ENCODE measurements at regions not wholly inside any gene's neighbourhood (a gene's known extent, or its start where the extent isn't known, plus 50 kb on each side); places are given as distances from the start of the nearest gene placed in this dataset.
"Not testable (repeated sequence)": the region's sequence is repeated elsewhere in the genome, so short reads cannot be mapped to it uniquely, and the experiment has no call there.

DNA sequence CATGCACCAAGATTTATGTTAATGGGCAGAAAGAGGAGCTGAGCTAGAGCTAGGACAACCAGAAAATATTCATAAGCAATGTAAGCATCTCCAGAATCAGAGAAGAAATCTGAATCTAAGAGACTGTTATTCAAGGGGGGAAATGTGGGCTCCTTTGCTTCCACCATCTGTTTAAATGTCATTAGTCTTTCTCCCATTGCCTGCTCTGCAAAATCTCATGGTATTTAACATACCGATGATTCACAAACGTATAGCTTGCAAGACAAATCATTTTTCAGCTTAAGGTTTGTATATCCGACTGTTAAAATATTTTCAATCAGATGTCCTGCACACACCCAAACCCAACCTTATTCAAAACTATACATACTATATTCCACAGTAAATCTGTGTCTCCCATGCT lies 133.4 kb upstream of the TACR3 start:
- H3K9me3 Mint-ChIP-seq = peaks cover 0 to 15% (median 3%) of the 10 kb centered on the region in 8 donors
- CTCF ChIA-PET (ENCODE audit: partially characterized antibody) = no interaction called here
- H3K27ac Mint-ChIP-seq = no peak overlapping the region
- H3K4me1 Mint-ChIP-seq = no peaks in the 10 kb centered on the region
- Histone ChIP-seq H3K4me3 (ENCODE audit: low read length in 2 of 2) (no peak overlapping the region), H3K27ac (ENCODE audit: low read depth, low read length) (no peak overlapping the region), H3K9me3 (ENCODE audit: control insufficient read depth in 1 of 2, low read length in 2 of 2) (no peaks in the 10 kb centered on the region), H3K27me3 (ENCODE audit: insufficient read depth, low read length) (no peaks in the 10 kb centered on the region), H3K36me3 (ENCODE audit: insufficient read depth, low read length) (no peaks in the 10 kb centered on the region), H3K4me1 (ENCODE audit: insufficient read depth, low read length) (no peaks in the 10 kb centered on the region)
- H3K36me3 Mint-ChIP-seq = no peaks in the 10 kb centered on the region
- no peaks in the 10 kb centered on the region for H3K27me3 Mint-ChIP-seq
- H3K4me3 Mint-ChIP-seq = no peak overlapping the region
- intact Hi-C loops (cut with micrococcal nuclease) = no loop called here
- POLR2A ChIA-PET (ENCODE audit: partially characterized antibody) = no interaction called here
- no peak for DNase-seq

DNA sequence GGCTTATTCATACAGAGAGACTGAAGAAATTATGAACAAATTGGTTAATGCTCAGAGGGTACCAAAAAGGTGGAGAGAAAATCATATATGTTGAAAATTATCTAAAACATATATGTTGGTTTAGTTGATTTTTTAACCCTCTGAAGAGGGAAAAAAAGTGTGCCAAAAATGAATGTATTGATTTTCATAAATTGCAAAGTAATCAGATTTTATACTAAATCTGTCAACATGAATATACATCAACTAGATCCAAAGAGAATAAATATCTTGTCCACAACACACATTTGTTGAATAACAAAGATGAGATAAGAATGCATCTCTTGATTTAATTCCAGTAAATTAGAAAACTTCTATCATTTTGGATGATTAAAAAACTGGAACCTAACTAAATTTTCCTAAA lies 125.3 kb upstream of the TACR3 start:
- no peak for DNase-seq
- Mint-ChIP-seq H3K4me3 (no peak overlapping the region), H3K27ac (no peak overlapping the region), H3K4me1 (no peaks in the 10 kb centered on the region), H3K27me3 (no peaks in the 10 kb centered on the region), H3K36me3 (no peaks in the 10 kb centered on the region), H3K9me3 (peaks cover 0 to 26% (median 11%) of the 10 kb centered on the region in 8 donors)
- H3K36me3 ChIP-seq (ENCODE audit: insufficient read depth, low read length) = no peaks in the 10 kb centered on the region
- ChIA-PET CTCF (ENCODE audit: partially characterized antibody) (no interaction called here), POLR2A (ENCODE audit: partially characterized antibody) (no interaction called here)
- no peaks in the 10 kb centered on the region for H3K4me1 ChIP-seq (ENCODE audit: insufficient read depth, low read length)
- H3K4me3 ChIP-seq (ENCODE audit: low read length in 2 of 2) = no peak overlapping the region
- H3K27ac ChIP-seq (ENCODE audit: low read depth, low read length) = no peak overlapping the region
- no peaks in the 10 kb centered on the region for H3K27me3 ChIP-seq (ENCODE audit: insufficient read depth, low read length)
- intact Hi-C loops (cut with micrococcal nuclease) = no loop called here
- H3K9me3 ChIP-seq (ENCODE audit: control insufficient read depth in 1 of 2, low read length in 2 of 2) = no peaks in the 10 kb centered on the region

DNA sequence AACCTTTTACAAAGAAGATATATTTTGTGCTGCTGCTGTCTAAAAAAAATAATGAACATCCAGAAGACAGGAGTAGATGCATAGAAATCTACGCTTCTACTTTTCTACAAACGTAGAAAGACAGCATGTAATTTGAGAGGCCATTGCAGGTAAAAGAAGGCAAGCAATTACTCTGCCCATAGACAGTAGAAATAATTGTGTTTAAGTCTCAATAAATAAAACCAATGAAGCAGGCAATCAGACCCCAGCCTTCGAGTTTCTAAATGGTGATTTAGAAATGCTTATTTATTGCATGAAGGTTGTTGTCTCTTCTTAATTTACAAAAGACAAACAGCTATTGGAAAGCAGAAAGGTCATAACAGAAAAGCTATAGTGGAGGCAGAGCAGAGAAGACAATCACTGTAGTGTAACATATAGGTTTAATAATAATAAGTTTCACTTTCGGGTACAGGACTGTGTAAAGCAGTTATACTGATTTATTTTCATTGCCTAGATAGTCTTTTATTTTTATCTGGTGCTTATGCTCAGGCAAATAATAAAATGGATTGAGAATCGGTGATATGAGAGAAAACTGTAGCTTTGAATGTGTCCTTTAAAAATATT lies 123.0 kb upstream of the TACR3 start:
- Histone ChIP-seq H3K27me3 (ENCODE audit: insufficient read depth, low read length) (no peaks in the 10 kb centered on the region), H3K9me3 (ENCODE audit: control insufficient read depth in 1 of 2, low read length in 2 of 2) (no peaks in the 10 kb centered on the region), H3K4me3 (ENCODE audit: low read length in 2 of 2) (no peak overlapping the region), H3K27ac (ENCODE audit: low read depth, low read length) (no peak overlapping the region), H3K4me1 (ENCODE audit: insufficient read depth, low read length) (no peaks in the 10 kb centered on the region), H3K36me3 (ENCODE audit: insufficient read depth, low read length) (no peaks in the 10 kb centered on the region)
- no peaks in the 10 kb centered on the region for H3K4me1 Mint-ChIP-seq
- POLR2A ChIA-PET (ENCODE audit: partially characterized antibody) = no interaction called here
- H3K27ac Mint-ChIP-seq = no peak overlapping the region
- H3K9me3 Mint-ChIP-seq = peaks cover 0 to 15% (median 6%) of the 10 kb centered on the region in 8 donors
- H3K4me3 Mint-ChIP-seq = no peak overlapping the region
- DNase-seq = no peak
- no peaks in the 10 kb centered on the region for H3K27me3 Mint-ChIP-seq
- intact Hi-C loops (cut with micrococcal nuclease) = no loop called here
- no peaks in the 10 kb centered on the region for H3K36me3 Mint-ChIP-seq
- CTCF ChIA-PET (ENCODE audit: partially characterized antibody) = no interaction called here

DNA sequence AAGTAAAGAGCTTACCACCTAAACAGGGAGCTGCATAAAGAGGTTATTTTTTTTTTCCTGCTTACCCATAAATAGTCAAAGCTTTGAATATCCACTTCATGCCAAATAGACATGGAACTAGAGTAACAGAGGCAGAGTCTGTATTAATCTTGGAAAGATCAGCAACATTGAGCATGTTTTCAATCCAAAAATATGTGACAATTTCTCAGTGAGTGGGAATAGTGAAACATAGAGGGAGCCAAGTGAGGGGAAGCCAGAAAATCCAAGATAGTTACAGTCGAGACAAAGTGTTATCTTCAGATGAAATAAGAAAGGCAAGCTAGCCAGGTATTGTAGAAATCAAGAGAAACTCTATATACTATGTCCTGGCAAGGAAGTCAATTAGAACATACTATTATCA lies 122.3 kb upstream of the TACR3 start:
- no peak overlapping the region for H3K4me3 ChIP-seq (ENCODE audit: low read length in 2 of 2)
- DNase-seq = no peak
- Mint-ChIP-seq H3K27ac (no peak overlapping the region), H3K4me3 (no peak overlapping the region), H3K27me3 (no peaks in the 10 kb centered on the region), H3K36me3 (no peaks in the 10 kb centered on the region), H3K4me1 (no peaks in the 10 kb centered on the region), H3K9me3 (peaks cover 0 to 15% (median 5%) of the 10 kb centered on the region in 8 donors)
- H3K9me3 ChIP-seq (ENCODE audit: control insufficient read depth in 1 of 2, low read length in 2 of 2) = no peaks in the 10 kb centered on the region
- no peak overlapping the region for H3K27ac ChIP-seq (ENCODE audit: low read depth, low read length)
- H3K36me3 ChIP-seq (ENCODE audit: insufficient read depth, low read length) = no peaks in the 10 kb centered on the region
- no peaks in the 10 kb centered on the region for H3K27me3 ChIP-seq (ENCODE audit: insufficient read depth, low read length)
- H3K4me1 ChIP-seq (ENCODE audit: insufficient read depth, low read length) = no peaks in the 10 kb centered on the region
- POLR2A ChIA-PET (ENCODE audit: partially characterized antibody) = no interaction called here
- CTCF ChIA-PET (ENCODE audit: partially characterized antibody) = no interaction called here
- intact Hi-C loops (cut with micrococcal nuclease) = no loop called here

DNA sequence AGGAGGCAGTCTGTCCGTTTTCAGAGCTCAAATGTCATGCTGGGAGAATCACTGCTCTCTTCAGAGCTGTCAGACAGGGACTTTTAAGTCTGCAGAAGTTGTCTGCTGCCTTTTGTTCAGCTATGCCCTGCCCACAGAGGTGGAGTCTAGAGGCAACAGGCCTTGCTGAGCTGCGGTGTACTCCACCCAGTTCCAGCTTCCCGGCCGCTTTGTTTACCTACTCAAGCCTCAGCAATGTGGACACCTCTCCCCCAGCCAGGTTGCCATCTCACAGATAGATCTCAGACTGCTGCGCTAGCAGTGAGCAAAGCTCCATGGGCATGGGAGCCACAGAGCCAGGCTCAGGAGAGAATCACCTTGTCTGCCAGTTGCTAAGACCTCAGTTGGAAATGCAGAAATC lies 90.5 kb upstream of the TACR3 start:
- intact Hi-C loops (cut with micrococcal nuclease); H3K27me3 Mint-ChIP-seq; H3K27ac ChIP-seq (ENCODE audit: low read depth, low read length); H3K4me3 ChIP-seq (ENCODE audit: low read length in 2 of 2); H3K9me3 ChIP-seq (ENCODE audit: control insufficient read depth in 1 of 2, low read length in 2 of 2); H3K4me1 ChIP-seq (ENCODE audit: insufficient read depth, low read length); DNase-seq; H3K36me3 Mint-ChIP-seq; H3K27me3 ChIP-seq (ENCODE audit: insufficient read depth, low read length); H3K9me3 Mint-ChIP-seq; H3K36me3 ChIP-seq (ENCODE audit: insufficient read depth, low read length); CTCF ChIA-PET (ENCODE audit: partially characterized antibody); H3K27ac Mint-ChIP-seq; POLR2A ChIA-PET (ENCODE audit: partially characterized antibody); H3K4me3 Mint-ChIP-seq; H3K4me1 Mint-ChIP-seq: not testable (repeated sequence)

DNA sequence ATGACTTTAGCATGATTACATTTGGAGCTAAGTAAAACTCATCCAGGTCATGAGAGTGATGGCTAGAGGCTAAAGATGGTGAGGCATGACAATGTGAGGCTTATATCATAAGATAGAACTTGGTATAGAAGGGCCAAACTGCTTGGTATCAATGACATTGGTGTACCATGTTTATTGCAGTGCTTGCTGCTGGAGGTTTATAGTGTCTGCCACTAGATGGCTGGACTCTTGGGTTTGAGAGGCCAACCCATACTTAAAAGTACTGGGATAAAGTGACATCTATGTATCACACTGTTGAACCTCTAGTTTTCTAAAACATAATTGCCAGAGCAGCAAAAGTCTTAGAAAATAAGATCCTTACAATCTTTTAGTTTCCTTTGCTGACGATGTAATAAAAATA lies 83.0 kb upstream of the TACR3 start:
- H3K4me1 ChIP-seq (ENCODE audit: insufficient read depth, low read length) = no peaks in the 10 kb centered on the region
- POLR2A ChIA-PET (ENCODE audit: partially characterized antibody) = no interaction called here
- no peaks in the 10 kb centered on the region for H3K36me3 ChIP-seq (ENCODE audit: insufficient read depth, low read length)
- H3K4me1 Mint-ChIP-seq = no peaks in the 10 kb centered on the region
- CTCF ChIA-PET (ENCODE audit: partially characterized antibody) = no interaction called here
- H3K9me3 ChIP-seq (ENCODE audit: control insufficient read depth in 1 of 2, low read length in 2 of 2) = no peaks in the 10 kb centered on the region
- H3K36me3 Mint-ChIP-seq = no peaks in the 10 kb centered on the region
- no peak for DNase-seq
- intact Hi-C loops (cut with micrococcal nuclease) = no loop called here
- peaks cover 0 to 4% (median under 1%) of the 10 kb centered on the region in 8 donors for H3K9me3 Mint-ChIP-seq
- no peaks in the 10 kb centered on the region for H3K27me3 ChIP-seq (ENCODE audit: insufficient read depth, low read length)
- no peak overlapping the region for H3K4me3 ChIP-seq (ENCODE audit: low read length in 2 of 2)
- no peaks in the 10 kb centered on the region for H3K27me3 Mint-ChIP-seq
- no peak overlapping the region for H3K4me3 Mint-ChIP-seq
- no peak overlapping the region for H3K27ac ChIP-seq (ENCODE audit: low read depth, low read length)
- H3K27ac Mint-ChIP-seq = no peak overlapping the region

DNA sequence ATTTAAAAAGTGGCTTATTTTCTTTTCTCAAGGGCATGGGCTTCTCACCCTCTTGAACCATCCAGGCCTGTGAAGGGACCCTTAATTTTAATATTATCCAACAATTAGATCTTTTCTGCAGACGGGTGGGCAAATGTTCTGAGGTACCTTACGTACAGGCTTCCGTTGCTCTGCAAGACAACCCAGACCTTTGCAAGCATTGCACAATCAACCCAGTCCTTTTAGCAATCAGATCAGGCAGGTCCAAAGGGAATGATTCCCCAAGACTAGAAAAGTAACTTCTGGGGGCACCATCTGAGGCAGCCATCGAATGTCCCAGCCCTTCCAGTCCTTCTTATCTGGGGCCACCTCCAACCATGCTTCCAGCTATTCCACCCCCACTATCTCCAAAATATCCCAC lies 67.3 kb upstream of the TACR3 start:
- H3K9me3 Mint-ChIP-seq = peaks cover 0 to 21% (median 4%) of the 10 kb centered on the region in 8 donors
- DNase-seq = no peak
- no peak overlapping the region for H3K27ac ChIP-seq (ENCODE audit: low read depth, low read length)
- no peaks in the 10 kb centered on the region for H3K27me3 Mint-ChIP-seq
- H3K9me3 ChIP-seq (ENCODE audit: control insufficient read depth in 1 of 2, low read length in 2 of 2) = no peaks in the 10 kb centered on the region
- H3K4me3 Mint-ChIP-seq = no peak overlapping the region
- H3K27me3 ChIP-seq (ENCODE audit: insufficient read depth, low read length) = no peaks in the 10 kb centered on the region
- intact Hi-C loops (cut with micrococcal nuclease) = no loop called here
- H3K4me1 Mint-ChIP-seq = no peaks in the 10 kb centered on the region
- no peaks in the 10 kb centered on the region for H3K36me3 Mint-ChIP-seq
- H3K27ac Mint-ChIP-seq = no peak overlapping the region
- H3K4me1 ChIP-seq (ENCODE audit: insufficient read depth, low read length) = no peaks in the 10 kb centered on the region
- H3K4me3 ChIP-seq (ENCODE audit: low read length in 2 of 2) = no peak overlapping the region
- H3K36me3 ChIP-seq (ENCODE audit: insufficient read depth, low read length) = no peaks in the 10 kb centered on the region
- ChIA-PET POLR2A (ENCODE audit: partially characterized antibody) (no interaction called here), CTCF (ENCODE audit: partially characterized antibody) (no interaction called here)

DNA sequence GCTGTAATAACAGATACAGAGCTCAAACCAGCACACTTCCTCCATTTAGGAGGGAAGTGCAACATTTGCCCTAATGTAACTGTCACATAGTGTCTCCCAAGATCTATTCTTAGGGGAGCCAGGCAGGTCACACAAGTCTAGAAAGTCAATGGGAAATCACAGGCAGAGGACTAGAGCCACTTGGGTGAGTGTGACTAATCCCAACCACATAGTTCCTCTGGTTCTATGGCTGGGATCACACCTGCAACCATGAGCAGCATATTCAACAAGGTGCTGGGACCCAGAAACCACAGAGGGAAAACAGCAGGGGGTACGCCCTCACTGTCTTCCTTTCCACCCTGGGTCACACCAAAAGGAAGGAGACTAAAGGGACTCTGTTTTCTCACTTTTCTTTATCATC lies 66.8 kb upstream of the TACR3 start:
- DNase-seq = no peak
- intact Hi-C loops (cut with micrococcal nuclease) = no loop called here
- H3K4me3 ChIP-seq (ENCODE audit: low read length in 2 of 2) = no peak overlapping the region
- no peaks in the 10 kb centered on the region for H3K4me1 Mint-ChIP-seq
- H3K9me3 Mint-ChIP-seq = peaks cover 0 to 21% (median 4%) of the 10 kb centered on the region in 8 donors
- no peaks in the 10 kb centered on the region for H3K9me3 ChIP-seq (ENCODE audit: control insufficient read depth in 1 of 2, low read length in 2 of 2)
- CTCF ChIA-PET (ENCODE audit: partially characterized antibody) = no interaction called here
- no peaks in the 10 kb centered on the region for H3K27me3 Mint-ChIP-seq
- H3K27ac Mint-ChIP-seq = no peak overlapping the region
- POLR2A ChIA-PET (ENCODE audit: partially characterized antibody) = no interaction called here
- no peaks in the 10 kb centered on the region for H3K27me3 ChIP-seq (ENCODE audit: insufficient read depth, low read length)
- H3K4me1 ChIP-seq (ENCODE audit: insufficient read depth, low read length) = no peaks in the 10 kb centered on the region
- no peak overlapping the region for H3K4me3 Mint-ChIP-seq
- H3K36me3 ChIP-seq (ENCODE audit: insufficient read depth, low read length) = no peaks in the 10 kb centered on the region
- H3K27ac ChIP-seq (ENCODE audit: low read depth, low read length) = no peak overlapping the region
- no peaks in the 10 kb centered on the region for H3K36me3 Mint-ChIP-seq

All from CD4-positive, alpha-beta memory T cell (primary cell).